Stimulated activated CD4-positive, alpha-beta T cell treated with anti-CD3 and anti-CD28 coated beads, Interleukin-2, amount 100 ng/mL, for 48 hours (primary cell): ENCODE measurements at regions not wholly inside any gene's neighbourhood (a gene's known extent, or its start where the extent isn't known, plus 50 kb on each side); places are given as distances from the start of the nearest gene placed in this dataset.

Experiments
- DNase-seq, 2 donors: peaks; one replicate each; pipeline ENCODE4 v3.0.0-alpha.2; 2020

DNA sequence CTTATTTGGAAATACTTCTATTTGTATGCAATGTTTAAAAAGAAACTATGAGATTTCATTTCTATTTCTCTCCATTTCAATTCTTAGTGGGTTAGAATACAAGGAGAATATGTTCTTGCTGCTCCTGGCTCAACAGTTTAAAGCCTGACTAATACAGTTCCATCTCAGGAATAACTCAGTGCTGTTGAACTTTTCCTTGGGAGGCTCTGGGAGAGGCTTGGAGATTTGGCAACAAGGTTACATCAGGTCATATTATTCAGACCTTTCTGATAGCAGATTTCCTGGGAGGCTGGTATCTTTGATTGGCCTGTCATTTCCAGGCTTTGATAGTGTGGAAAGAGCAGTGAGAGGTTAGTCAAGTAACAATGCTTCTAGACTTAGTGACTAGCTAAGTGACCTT lies 481.7 kb upstream of the KLF4 start:
- no peak for DNase-seq

DNA sequence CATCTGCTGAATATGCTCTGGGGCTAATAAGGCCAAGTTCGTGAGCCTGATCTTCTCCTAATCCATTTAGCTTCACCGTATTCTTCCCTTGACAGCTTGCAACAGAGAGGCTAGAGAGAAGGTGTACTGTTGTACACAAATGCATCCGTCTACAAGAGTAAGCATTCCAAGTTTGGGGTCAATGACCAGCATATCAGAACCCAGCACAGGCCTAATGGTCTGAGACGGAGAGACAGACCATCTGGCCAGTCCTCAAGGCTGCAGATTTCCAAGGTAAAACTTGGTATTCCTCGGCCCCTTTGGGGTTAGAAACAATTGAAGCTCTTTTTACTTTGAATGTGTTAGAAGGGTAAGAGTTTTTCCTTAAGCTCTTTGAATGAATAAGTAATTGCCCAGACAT lies 481.2 kb upstream of the KLF4 start:
- DNase-seq, result no peak

DNA sequence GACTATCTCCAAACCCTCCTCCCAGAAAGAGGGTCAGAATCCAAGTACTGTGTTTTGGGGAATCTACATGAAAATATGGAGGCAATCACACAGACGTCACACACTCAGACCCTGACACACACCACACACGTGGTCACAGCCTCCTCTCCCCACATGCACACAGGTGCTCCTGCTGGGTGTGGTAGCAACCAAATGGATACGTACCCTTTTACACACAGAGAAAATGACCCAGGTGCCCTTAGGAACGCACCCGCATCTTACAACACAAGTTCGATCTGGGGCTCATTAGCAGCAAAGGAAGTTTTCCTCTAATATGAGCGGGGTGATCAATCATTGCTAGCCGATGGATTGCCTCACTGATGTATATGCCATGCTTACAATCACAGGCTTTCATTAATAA lies 480.2 kb upstream of the KLF4 start:
- DNase-seq, result no peak

GRCh38 chr9:107969141-107969540 lies 479.6 kb upstream of the KLF4 start:
- DNase-seq, result no peak

DNA sequence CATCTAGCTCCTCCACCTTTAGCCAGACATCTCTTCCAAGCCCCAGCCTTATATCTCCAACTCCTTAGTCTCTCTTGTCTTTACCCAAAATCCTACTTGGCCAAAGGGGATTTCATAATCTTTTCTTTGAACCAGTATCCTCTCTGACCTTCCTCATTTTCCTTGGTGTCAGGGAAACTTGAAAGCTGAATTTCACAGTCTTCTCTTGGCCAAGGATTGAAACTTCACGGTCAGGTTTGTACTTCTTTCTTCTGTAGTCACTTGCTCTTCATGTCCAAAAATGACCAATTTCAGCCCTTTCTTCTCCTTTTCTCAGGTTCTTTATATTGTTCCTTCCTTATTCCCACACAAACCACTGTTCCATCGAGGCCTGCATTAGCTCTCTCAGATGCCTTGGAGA lies 473.7 kb upstream of the KLF4 start:
- no peak for DNase-seq

DNA sequence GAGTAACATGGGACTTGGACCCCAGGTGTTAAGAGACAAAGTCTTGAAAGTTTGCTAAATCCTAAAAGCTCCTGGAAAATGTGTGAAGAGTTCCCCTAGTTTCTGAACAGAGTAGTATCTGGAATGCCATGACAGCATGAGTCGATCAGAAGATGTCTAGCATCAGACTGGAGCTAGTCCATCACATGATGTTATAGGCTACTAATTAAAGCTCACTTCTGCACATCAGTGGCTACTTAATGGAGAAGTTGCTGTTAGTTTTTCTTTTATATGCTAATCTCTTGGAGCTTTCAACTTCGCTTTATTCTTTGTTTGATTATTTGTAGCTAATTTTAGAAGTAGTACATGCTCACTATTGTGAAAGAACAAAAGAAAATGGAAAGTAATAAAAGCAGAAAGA lies 471.3 kb upstream of the KLF4 start:
- DNase-seq, result no peak

- DNase-seq, result no peak
Measured at GRCh38 chr9:107954312-107954711, 464.7 kb upstream of the KLF4 start.

GRCh38 chr9:107953556-107954125 lies 464.1 kb upstream of the KLF4 start:
- no peak for DNase-seq

DNA sequence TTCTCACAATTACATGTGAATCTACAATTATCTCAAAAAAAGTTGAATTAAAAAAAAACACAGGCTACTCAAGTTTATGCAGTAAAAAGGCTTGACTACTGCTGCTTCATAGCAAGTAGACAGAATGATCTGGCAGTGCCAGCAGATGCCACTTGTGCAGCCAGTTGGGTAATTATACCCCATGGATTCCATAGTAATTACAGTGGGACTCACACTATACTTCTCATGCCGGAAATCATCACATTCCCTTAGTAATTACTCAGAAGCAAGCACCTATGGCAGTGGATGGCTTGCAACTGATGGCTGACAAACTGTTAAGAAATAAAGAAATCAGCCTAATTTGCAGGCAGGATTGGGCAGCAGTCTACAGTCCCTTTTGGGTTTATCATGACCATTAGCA lies 463.2 kb upstream of the KLF4 start:
- DNase-seq, result no peak

DNA sequence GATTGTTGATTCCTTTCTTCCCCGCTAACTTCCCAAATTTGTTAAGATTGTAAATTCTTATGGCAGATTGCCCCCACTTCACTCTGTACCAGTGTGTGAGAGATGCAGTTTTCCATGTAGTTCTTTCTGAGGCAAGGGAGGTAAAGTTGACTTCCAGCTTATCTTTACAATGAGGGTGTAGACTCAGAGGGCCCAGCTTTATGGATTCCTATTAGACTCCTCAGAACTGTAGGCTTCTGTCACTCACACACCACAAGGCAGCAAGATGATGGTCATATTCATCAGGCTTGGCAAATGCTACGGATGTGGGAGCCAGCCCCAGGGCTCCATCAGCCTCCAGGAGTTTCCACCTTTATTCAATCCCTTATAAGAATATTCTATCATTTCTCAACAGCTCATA lies 461.9 kb upstream of the KLF4 start:
- no peak for DNase-seq

DNA sequence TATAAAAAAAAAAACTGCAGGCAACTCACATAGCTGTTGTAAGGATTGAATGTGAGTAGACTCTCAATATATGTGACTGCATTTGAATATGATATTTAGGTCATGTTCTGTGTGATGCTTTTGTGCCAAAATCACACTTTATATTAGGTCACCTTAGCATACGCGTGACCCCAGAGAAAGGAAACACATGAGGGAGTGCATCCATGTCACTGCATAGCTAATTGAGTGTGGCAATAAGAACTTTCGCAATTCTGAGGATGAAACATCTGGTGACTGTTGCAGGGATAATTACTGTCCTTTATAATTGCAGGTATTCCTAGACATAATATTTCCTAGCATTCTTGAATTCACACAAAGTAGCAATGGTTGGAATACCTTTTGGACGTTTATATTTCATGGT lies 459.5 kb upstream of the KLF4 start:
- no peak for DNase-seq

- DNase-seq, result no peak
Measured at GRCh38 chr9:107948601-107949000, 459.0 kb upstream of the KLF4 start.

- DNase-seq, result no peak
Measured at GRCh38 chr9:107948086-107948485, 458.5 kb upstream of the KLF4 start.

DNA sequence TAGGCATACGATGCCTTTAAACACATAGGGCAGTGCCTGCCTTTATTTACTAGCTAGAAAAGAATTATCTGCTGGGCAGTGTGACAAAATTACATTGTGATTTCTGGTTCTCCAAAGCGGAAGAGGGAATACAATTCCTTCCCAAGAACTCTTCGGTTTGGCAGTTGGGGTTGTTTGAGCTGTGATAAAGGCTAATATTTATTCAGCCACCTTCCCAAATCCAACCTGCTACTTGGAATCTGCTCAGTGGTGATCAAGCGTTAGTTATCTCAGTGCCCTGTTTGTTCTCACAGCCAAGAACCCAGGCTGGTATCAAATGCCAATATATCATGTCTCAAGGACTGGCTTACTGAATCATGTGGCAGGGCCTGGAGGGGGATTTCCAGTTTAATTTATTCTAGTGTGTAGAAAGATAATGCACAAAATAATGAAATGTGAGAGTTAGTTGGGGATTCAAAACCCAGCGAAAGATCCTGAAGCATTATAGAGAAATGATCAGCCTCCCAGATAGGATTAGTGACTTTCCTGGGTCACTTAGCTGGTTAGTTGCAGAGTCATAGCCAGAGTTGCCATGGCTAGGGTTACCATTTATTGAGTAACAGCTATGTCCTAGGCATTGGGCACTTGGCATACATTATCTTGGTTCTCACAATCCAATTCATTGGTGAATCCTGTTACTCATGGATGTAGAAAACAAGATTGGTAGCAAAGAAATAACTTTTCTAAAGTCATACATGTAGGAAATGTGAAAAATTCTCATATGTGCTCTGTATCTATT lies 457.0 kb upstream of the KLF4 start:
- DNase-seq, result no peak

GRCh38 chr9:107945961-107946360 lies 456.4 kb upstream of the KLF4 start:
- no peak for DNase-seq

DNA sequence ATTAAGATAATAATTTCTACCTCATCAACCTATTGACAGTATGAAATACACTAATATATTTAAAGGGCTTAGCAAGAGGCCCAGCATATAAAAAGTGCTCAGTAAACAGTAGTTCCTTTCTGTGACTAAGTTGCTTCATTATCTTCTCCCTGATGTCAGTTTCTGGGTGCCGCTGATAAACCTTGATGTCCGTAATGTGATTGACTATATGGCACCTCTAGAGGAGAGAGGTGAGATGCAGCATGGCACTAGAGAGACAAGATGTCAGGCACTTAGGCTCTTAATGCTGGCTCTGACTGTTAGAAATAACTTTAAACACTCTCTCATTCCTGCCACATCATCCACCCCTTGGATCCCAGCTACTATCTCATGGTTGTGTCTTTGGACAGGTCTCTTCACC lies 455.9 kb upstream of the KLF4 start:
- no peak for DNase-seq

DNA sequence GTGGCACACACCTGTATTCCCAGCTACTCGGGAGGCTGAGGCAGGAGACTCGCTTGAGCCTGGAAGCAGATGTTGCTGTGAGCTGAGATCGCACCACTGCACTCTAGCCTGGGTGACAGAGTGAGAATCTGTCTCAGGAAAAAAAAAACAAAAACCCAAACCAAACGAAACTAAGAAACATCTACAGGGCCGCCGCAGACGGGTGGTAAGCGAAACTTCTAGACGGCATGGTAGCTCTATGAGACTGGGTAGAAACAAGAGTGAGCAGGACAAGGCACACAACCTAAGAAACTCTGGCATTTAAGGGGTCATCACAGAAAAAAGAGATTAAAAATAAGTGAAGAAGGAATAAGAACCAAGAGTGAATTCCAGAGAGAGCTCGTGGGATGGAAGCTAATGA lies 454.8 kb upstream of the KLF4 start:
- no peak for DNase-seq

DNA sequence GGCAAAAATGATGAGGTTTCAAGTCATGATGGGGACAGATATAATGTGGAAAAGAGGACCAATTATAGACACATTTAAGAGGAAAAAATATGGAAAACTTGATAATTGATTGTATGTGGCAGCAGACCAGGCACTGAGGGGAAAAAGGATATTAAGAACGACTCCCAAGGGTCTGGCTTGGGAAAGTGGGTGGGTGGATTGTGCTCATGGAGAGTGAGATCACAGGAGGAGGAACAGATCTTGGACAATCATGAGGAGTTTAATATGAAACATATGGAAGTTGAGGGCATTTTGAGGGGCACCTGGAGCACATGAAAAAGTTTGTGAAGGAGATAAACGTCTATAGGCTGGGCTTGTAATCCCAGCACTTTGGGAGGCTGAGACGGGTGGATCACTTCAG lies 454.3 kb upstream of the KLF4 start:
- no peak for DNase-seq

DNA sequence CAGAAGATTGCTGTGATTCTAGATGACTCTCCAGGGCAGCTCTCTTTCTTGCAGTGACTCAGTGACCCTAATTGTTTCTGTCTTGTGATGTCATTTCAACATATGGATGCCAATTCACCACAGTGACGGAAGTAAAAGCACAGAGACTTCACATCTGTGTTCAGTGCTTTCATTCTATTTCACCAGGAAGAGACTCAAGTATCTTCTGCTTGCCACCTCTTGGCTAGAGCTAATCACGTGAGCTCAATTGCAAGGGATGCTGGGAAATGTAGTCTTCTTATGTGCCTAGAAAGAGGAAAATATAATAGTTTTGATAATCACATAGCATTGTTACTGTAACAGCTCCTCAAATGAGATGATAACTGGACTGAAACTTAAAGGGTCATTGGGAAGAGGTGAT lies 453.3 kb upstream of the KLF4 start:
- no peak for DNase-seq

- DNase-seq, result no peak
Measured at GRCh38 chr9:107942291-107942690, 452.7 kb upstream of the KLF4 start.

- no peak for DNase-seq
Measured at GRCh38 chr9:107940616-107941595, 451.3 kb upstream of the KLF4 start.

GRCh38 chr9:107938801-107939386 lies 449.3 kb upstream of the KLF4 start:
- DNase-seq, result no peak

DNA sequence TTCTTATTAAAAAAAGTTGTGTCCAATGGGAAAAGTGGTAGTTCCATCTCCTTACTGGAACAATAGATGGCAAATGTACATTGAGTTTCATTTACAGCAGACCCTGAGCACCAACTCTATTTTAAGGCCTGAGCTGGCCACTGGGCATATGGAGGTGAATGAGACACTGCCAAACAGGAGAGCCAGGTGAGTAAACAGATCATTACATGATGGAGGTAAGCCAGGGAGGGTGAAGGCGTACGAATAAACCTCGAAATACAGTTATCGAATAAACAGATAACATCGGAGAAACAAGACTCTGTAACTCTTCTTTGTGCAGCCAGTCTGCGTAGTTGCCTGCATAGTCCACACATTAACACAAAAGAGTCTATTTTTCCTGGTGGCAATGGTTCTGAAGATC lies 446.4 kb upstream of the KLF4 start:
- DNase-seq, result no peak
